HG02623 (cell line): ENCODE measurements at regions not wholly inside any gene's neighbourhood (a gene's known extent, or its start where the extent isn't known, plus 50 kb on each side); places are given as distances from the start of the nearest gene placed in this dataset.
"Not testable (repeated sequence)": the region's sequence is repeated elsewhere in the genome, so short reads cannot be mapped to it uniquely, and the experiment has no call there.

Source experiments
- ATAC-seq: cut with Tn5 transposase; IDR thresholded peaks from one replicate; pipeline ENCODE4 v1.9.1; 2021; ENCODE audit warnings: moderate library complexity; ENCODE audit not compliant: unreplicated experiment

- ATAC-seq, result no peak
Measured at GRCh38 chr5:86671536-86671935, 53.8 kb downstream of the COX7C start.

- ATAC-seq, result no peak
Measured at GRCh38 chr5:86674069-86674468, 56.3 kb downstream of the COX7C start.

- no peak for ATAC-seq
Measured at GRCh38 chr5:86675311-86675710, 57.6 kb downstream of the COX7C start.

GRCh38 chr5:86679529-86679928 is 61.8 kb downstream of the COX7C start:
- ATAC-seq, result peak; percentile 69

- no peak for ATAC-seq
Measured at GRCh38 chr5:86679949-86680348, 62.2 kb downstream of the COX7C start.

GRCh38 chr5:86684222-86684621 is 66.5 kb downstream of the COX7C start:
- no peak for ATAC-seq

- ATAC-seq, result no peak
Measured at GRCh38 chr5:86686046-86686445, 68.3 kb downstream of the COX7C start.

GRCh38 chr5:86688406-86688805 is 70.7 kb downstream of the COX7C start:
- ATAC-seq, result no peak

- no peak for ATAC-seq
Measured at GRCh38 chr5:86689103-86689729, 71.5 kb downstream of the COX7C start.

- no peak for ATAC-seq
Measured at GRCh38 chr5:86709157-86709881, 91.6 kb downstream of the COX7C start.

GRCh38 chr5:86716121-86716520 is 98.4 kb downstream of the COX7C start:
- ATAC-seq, result no peak

- not testable (repeated sequence) for ATAC-seq
Measured at GRCh38 chr5:86731319-86732117, 113.8 kb downstream of the COX7C start.

- ATAC-seq, result no peak
Measured at GRCh38 chr5:86735370-86735769, 117.6 kb downstream of the COX7C start.

GRCh38 chr5:86737579-86737978 is 119.8 kb downstream of the COX7C start:
- no peak for ATAC-seq

- no peak for ATAC-seq
Measured at GRCh38 chr5:86748538-86749105, 130.9 kb downstream of the COX7C start.

- ATAC-seq, result no peak
Measured at GRCh38 chr5:86749841-86750240, 132.1 kb downstream of the COX7C start.

GRCh38 chr5:86756839-86757238 is 139.1 kb downstream of the COX7C start:
- no peak for ATAC-seq

GRCh38 chr5:86757824-86758223 is 140.1 kb downstream of the COX7C start:
- no peak for ATAC-seq

GRCh38 chr5:86760661-86761060 is 142.9 kb downstream of the COX7C start:
- no peak for ATAC-seq

- ATAC-seq, result no peak
Measured at GRCh38 chr5:86763929-86764328, 146.2 kb downstream of the COX7C start.

- ATAC-seq, result no peak
Measured at GRCh38 chr5:86765778-86766502, 148.2 kb downstream of the COX7C start.
